SK-N-SH (cell line): ENCODE measurements at regions not wholly inside any gene's neighbourhood (a gene's known extent, or its start where the extent isn't known, plus 50 kb on each side); places are given as distances from the start of the nearest gene placed in this dataset.

Source experiments
- CHD2 ChIP-seq: fragments of 150-350 bp; IDR thresholded peaks from 2 replicates; pipeline ENCODE4 v1.6.1; 2018; ENCODE audit warnings: low read length; ENCODE audit not compliant: partially characterized antibody
- ELF1 ChIP-seq: IDR thresholded peaks from 2 replicates; pipeline ENCODE4 v1.4.0; 2012
- EP300 ChIP-seq, 2 experiments: IDR thresholded peaks; 2 replicates each; pipeline versions ENCODE4 v1.4.0 to v1.6.1; 2012; ENCODE audit warnings: borderline replicate concordance in 1 of 2, low read depth in 1 of 2, low read length in 1 of 2
- EZH2phosphoT487 ChIP-seq: fragments of 200-600 bp; sonication (generic); IDR thresholded peaks from 2 replicates; pipeline ENCODE4 v1.6.1; 2017; ENCODE audit warnings: low read depth, mixed run types, mild to moderate bottlenecking, antibody characterized with exemption, moderate library complexity, borderline replicate concordance
- FOXJ3 ChIP-seq: sonication (generic); formaldehyde crosslinking; IDR thresholded peaks from 2 replicates; pipeline ENCODE4 v1.5.1; 2020; ENCODE audit warnings: mild to moderate bottlenecking, missing genetic modification reagents
- MXI1 ChIP-seq: IDR thresholded peaks from 2 replicates; pipeline ENCODE4 v1.6.1; 2012; ENCODE audit warnings: mild to moderate bottlenecking, low read depth, low read length, improper control_type of control experiment
- PBX3 ChIP-seq: IDR thresholded peaks from 2 replicates; pipeline ENCODE4; 2012
- POLR2AphosphoS5 ChIP-seq: IDR thresholded peaks from 2 replicates; pipeline ENCODE4 v1.6.1; 2012; ENCODE audit warnings: low read depth, low read length
- RAD21 ChIP-seq: IDR thresholded peaks from 2 replicates; pipeline ENCODE4 v1.6.1; 2012; ENCODE audit warnings: mild to moderate bottlenecking, low read length
- RXRA ChIP-seq: IDR thresholded peaks from 2 replicates; pipeline ENCODE4 v1.4.0; 2012; ENCODE audit warnings: low read depth, mild to moderate bottlenecking, borderline replicate concordance
- SMC3 ChIP-seq: IDR thresholded peaks from 2 replicates; pipeline ENCODE4 v1.6.1; 2012; ENCODE audit warnings: low read depth, low read length, improper control_type of control experiment
- TF ChIP-seq, protein P1 (sequence below): fragments of 200-600 bp; sonication (generic); IDR thresholded peaks from 2 replicates; pipeline ENCODE4 v1.6.1; 2017; ENCODE audit warnings: antibody characterized with exemption, mild to moderate bottlenecking, moderate library complexity
- TF ChIP-seq, protein P2 (sequence below): IDR thresholded peaks from 2 replicates; pipeline ENCODE4 v1.4.0; 2012; ENCODE audit warnings: low read depth
- TF ChIP-seq, protein P3 (sequence below): IDR thresholded peaks from 2 replicates; pipeline ENCODE4 v1.6.1; 2012; ENCODE audit warnings: mild to moderate bottlenecking, low read depth, low read length, moderate library complexity

DNA sequence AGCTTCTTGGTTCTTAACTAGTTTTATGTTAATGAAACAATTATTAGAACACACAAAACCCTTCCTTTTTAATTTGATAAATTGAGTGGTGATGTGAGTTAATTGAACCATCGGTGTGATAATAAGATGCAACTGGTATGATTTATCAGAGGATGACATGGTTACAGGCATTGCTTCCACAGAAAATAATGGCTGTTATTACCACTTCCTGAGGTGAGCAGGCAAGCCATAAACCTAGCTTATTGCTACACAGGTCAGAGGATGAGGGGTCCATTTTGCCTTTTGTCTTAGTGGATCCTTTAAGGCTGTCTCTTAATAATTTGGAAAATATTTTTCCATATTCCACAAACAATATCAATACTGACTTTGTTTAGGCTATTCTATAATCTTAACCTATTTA lies 226.6 kb upstream of the EDNRB start:
- TF ChIP-seq, protein P1, sequence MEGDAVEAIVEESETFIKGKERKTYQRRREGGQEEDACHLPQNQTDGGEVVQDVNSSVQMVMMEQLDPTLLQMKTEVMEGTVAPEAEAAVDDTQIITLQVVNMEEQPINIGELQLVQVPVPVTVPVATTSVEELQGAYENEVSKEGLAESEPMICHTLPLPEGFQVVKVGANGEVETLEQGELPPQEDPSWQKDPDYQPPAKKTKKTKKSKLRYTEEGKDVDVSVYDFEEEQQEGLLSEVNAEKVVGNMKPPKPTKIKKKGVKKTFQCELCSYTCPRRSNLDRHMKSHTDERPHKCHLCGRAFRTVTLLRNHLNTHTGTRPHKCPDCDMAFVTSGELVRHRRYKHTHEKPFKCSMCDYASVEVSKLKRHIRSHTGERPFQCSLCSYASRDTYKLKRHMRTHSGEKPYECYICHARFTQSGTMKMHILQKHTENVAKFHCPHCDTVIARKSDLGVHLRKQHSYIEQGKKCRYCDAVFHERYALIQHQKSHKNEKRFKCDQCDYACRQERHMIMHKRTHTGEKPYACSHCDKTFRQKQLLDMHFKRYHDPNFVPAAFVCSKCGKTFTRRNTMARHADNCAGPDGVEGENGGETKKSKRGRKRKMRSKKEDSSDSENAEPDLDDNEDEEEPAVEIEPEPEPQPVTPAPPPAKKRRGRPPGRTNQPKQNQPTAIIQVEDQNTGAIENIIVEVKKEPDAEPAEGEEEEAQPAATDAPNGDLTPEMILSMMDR, result no peak
- TF ChIP-seq POLR2AphosphoS5, result no peak
- no peak for TF ChIP-seq EP300 (IDR thresholded peaks at IDR 0.05; ENCODE audit: borderline replicate concordance in 1 of 2, low read depth in 1 of 2, low read length in 1 of 2)
- no peak for TF ChIP-seq RAD21
- TF ChIP-seq MXI1, result no peak
- no peak for TF ChIP-seq RXRA
- TF ChIP-seq, protein P2, sequence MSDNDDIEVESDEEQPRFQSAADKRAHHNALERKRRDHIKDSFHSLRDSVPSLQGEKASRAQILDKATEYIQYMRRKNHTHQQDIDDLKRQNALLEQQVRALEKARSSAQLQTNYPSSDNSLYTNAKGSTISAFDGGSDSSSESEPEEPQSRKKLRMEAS, result no peak
- TF ChIP-seq CHD2, result no peak
- TF ChIP-seq FOXJ3 (CRISPR knock-in tag), result no peak
- TF ChIP-seq SMC3, result no peak
- TF ChIP-seq, protein P3, sequence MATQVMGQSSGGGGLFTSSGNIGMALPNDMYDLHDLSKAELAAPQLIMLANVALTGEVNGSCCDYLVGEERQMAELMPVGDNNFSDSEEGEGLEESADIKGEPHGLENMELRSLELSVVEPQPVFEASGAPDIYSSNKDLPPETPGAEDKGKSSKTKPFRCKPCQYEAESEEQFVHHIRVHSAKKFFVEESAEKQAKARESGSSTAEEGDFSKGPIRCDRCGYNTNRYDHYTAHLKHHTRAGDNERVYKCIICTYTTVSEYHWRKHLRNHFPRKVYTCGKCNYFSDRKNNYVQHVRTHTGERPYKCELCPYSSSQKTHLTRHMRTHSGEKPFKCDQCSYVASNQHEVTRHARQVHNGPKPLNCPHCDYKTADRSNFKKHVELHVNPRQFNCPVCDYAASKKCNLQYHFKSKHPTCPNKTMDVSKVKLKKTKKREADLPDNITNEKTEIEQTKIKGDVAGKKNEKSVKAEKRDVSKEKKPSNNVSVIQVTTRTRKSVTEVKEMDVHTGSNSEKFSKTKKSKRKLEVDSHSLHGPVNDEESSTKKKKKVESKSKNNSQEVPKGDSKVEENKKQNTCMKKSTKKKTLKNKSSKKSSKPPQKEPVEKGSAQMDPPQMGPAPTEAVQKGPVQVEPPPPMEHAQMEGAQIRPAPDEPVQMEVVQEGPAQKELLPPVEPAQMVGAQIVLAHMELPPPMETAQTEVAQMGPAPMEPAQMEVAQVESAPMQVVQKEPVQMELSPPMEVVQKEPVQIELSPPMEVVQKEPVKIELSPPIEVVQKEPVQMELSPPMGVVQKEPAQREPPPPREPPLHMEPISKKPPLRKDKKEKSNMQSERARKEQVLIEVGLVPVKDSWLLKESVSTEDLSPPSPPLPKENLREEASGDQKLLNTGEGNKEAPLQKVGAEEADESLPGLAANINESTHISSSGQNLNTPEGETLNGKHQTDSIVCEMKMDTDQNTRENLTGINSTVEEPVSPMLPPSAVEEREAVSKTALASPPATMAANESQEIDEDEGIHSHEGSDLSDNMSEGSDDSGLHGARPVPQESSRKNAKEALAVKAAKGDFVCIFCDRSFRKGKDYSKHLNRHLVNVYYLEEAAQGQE, result no peak
- TF ChIP-seq EZH2phosphoT487, result no peak
- TF ChIP-seq PBX3, result no peak
- TF ChIP-seq ELF1, result no peak
